Upper lobe of left lung (tissue), 4 donors: ENCODE measurements at regions not wholly inside any gene's neighbourhood (a gene's known extent, or its start where the extent isn't known, plus 50 kb on each side); places are given as distances from the start of the nearest gene placed in this dataset.

Experiments used
- EP300 ChIP-seq, 4 donors: sonication (generic); formaldehyde crosslinking; IDR thresholded peaks; one replicate each; pipeline ENCODE4 v1.5.1; 2017; ENCODE audit warnings: antibody characterized with exemption in 4 of 4, control low read depth in 2 of 4
- POLR2A ChIP-seq, 4 donors: fragments of 450-650 bp; IDR thresholded peaks; one replicate each; pipeline ENCODE4 v1.5.1; 2016 to 2017; ENCODE audit warnings: antibody characterized with exemption in 4 of 4, mild to moderate bottlenecking in 2 of 4
- POLR2AphosphoS5 ChIP-seq, 2 donors: sonication (generic); formaldehyde crosslinking; IDR thresholded peaks; one replicate each; pipeline ENCODE4 v1.5.1; 2017; ENCODE audit warnings: antibody characterized with exemption in 2 of 2
- TF ChIP-seq, protein P1 (sequence below), 6 experiments: fragments of 450-650 bp in 4 of 6; fragments of 200-600 bp in 2 of 6; sonication (generic) in 2 of 6; IDR thresholded peaks; one replicate each; pipeline ENCODE4 v1.5.1; 2016 to 2019; ENCODE audit warnings: antibody characterized with exemption in 6 of 6

DNA sequence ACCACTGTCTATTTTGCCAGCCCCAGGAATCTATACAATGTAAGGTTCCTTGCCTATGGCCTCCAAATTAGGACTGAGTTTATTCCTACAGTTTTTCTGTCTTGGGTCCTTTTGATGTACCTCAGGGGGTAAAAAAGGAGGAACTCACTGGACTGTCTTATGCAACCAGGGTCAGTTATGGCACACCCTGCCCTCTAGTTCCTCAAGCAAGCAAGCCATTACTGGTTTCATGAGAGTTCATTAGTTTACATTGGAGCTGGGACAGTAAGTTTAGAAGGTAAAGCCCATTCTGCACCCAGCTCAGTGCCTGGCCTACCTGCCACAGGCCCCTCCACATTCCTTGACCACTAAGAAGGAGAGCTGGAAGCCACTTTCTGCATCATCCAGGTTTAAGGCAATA lies 68.7 kb upstream of the WIPF1 start:
- TF ChIP-seq, protein P1, sequence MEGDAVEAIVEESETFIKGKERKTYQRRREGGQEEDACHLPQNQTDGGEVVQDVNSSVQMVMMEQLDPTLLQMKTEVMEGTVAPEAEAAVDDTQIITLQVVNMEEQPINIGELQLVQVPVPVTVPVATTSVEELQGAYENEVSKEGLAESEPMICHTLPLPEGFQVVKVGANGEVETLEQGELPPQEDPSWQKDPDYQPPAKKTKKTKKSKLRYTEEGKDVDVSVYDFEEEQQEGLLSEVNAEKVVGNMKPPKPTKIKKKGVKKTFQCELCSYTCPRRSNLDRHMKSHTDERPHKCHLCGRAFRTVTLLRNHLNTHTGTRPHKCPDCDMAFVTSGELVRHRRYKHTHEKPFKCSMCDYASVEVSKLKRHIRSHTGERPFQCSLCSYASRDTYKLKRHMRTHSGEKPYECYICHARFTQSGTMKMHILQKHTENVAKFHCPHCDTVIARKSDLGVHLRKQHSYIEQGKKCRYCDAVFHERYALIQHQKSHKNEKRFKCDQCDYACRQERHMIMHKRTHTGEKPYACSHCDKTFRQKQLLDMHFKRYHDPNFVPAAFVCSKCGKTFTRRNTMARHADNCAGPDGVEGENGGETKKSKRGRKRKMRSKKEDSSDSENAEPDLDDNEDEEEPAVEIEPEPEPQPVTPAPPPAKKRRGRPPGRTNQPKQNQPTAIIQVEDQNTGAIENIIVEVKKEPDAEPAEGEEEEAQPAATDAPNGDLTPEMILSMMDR (IDR thresholded peaks at IDR 0.05), result no peak
- TF ChIP-seq POLR2AphosphoS5 (IDR thresholded peaks at IDR 0.05) (no peak), POLR2A (IDR thresholded peaks at IDR 0.05) (no peak), EP300 (IDR thresholded peaks at IDR 0.05) (no peak)
